H1 (cell line): ENCODE measurements at regions not wholly inside any gene's neighbourhood (a gene's known extent, or its start where the extent isn't known, plus 50 kb on each side); places are given as distances from the start of the nearest gene placed in this dataset.
"Not testable (repeated sequence)": the region's sequence is repeated elsewhere in the genome, so short reads cannot be mapped to it uniquely, and the experiment has no call there.

Experiments
- CTCF ChIA-PET: fragments of 300-600 bp; sonication (Branson Sonifier 250); formaldehyde crosslinking; loops from one replicate; lab custom pipeline; 2021; ENCODE audit not compliant: partially characterized antibody; lab: Charles Lee
- POLR2A ChIA-PET: fragments of 300-600 bp; sonication (Branson Sonifier 250); formaldehyde crosslinking; loops from one replicate; lab custom pipeline; 2021; ENCODE audit warnings: inconsistent platforms; ENCODE audit not compliant: partially characterized antibody; lab: Charles Lee
- DNase-seq, 2 experiments: peaks; one replicate each; pipeline versions ENCODE4 v3.0.0 to v3.0.0-alpha.2; 2010 to 2022; ENCODE audit warnings: low spot score in 2 of 2, low read depth in 1 of 2, mixed read lengths in 1 of 2
- FAIRE-seq: peaks from 2 replicates; lab custom pipeline; 2011; peaks lifted over from hg19 to GRCh38; lab: Jason Lieb, UNC
- H2AFZ ChIP-seq: 2 replicates; pipeline ENCODE4 v1.8.1; 2012; ENCODE audit warnings: low read length, inconsistent platforms
- H2AK5ac ChIP-seq: 2 replicates; pipeline ENCODE4 v1.6.1; 2013; ENCODE audit warnings: low read depth, low read length
- H2BK120ac ChIP-seq: replicated peaks from 2 replicates; pipeline ENCODE3; 2013; ENCODE audit warnings: low read depth, low read length, inconsistent platforms
- H2BK12ac ChIP-seq: 2 replicates; pipeline ENCODE4 v1.6.1; 2013; ENCODE audit warnings: low read depth, low read length
- H2BK15ac ChIP-seq: 2 replicates; pipeline ENCODE4 v1.6.1; 2013; ENCODE audit warnings: low read length
- H2BK20ac ChIP-seq: 2 replicates; pipeline ENCODE4 v1.6.1; 2013; ENCODE audit warnings: low read length
- H2BK5ac ChIP-seq: 2 replicates; pipeline ENCODE4 v1.6.1; 2013; ENCODE audit warnings: low read depth, low read length
- H3K14ac ChIP-seq: 2 replicates; pipeline ENCODE4 v1.6.1; 2013; ENCODE audit warnings: inconsistent platforms; ENCODE audit not compliant: insufficient read length
- H3K18ac ChIP-seq: 2 replicates; pipeline ENCODE4 v1.6.1; 2013; ENCODE audit warnings: low read length; ENCODE audit errors: extremely low read depth
- H3K23ac ChIP-seq: 2 replicates; pipeline ENCODE4 v1.6.1; 2013; ENCODE audit warnings: inconsistent platforms; ENCODE audit not compliant: insufficient read length
- H3K23me2 ChIP-seq: 2 replicates; pipeline ENCODE4 v1.6.1; 2013; ENCODE audit warnings: low read depth, low read length
- H3K27ac ChIP-seq: 2 replicates; pipeline ENCODE4 v1.6.1; 2011; ENCODE audit warnings: low read depth, low read length, inconsistent platforms
- H3K27me3 ChIP-seq, 4 experiments: replicated peaks in 1 of 4; 1 replicate in 1 of 4; 2 replicates in 3 of 4; pipeline versions ENCODE4 v1.6.1 to v1.8.1; 2011 to 2013; ENCODE audit warnings: low read length in 3 of 4, mild to moderate bottlenecking in 3 of 4, inconsistent platforms in 2 of 4, mixed read lengths in 2 of 4, moderate library complexity in 1 of 4; ENCODE audit not compliant: control insufficient read depth in 3 of 4, insufficient read depth in 3 of 4; ENCODE audit errors: extremely low read depth in 1 of 4
- H3K36me3 ChIP-seq, 4 experiments: 2 replicates each; pipeline versions ENCODE4 v1.6.1 to v1.8.1; 2011 to 2013; ENCODE audit warnings: mild to moderate bottlenecking in 4 of 4, low read length in 3 of 4, moderate library complexity in 2 of 4, control low read depth in 1 of 4, inconsistent platforms in 1 of 4; ENCODE audit not compliant: insufficient read depth in 4 of 4, control insufficient read depth in 2 of 4
- H3K4ac ChIP-seq: replicated peaks from 2 replicates; pipeline ENCODE3; 2013; ENCODE audit warnings: low read length, low read depth, mixed read lengths, inconsistent platforms; ENCODE audit not compliant: insufficient read length
- H3K4me1 ChIP-seq, 4 experiments: replicated peaks in 1 of 4; 1 replicate in 1 of 4; 2 replicates in 3 of 4; pipeline versions ENCODE4 v1.6.1 to v1.8.1; 2011 to 2013; ENCODE audit warnings: low read length in 3 of 4, inconsistent platforms in 2 of 4, mixed read lengths in 1 of 4; ENCODE audit not compliant: insufficient read depth in 4 of 4, control insufficient read depth in 3 of 4
- H3K4me2 ChIP-seq, 2 experiments: 2 replicates each; pipeline versions ENCODE4 v1.6.1 to v1.8.1; 2011 to 2013; ENCODE audit warnings: low read depth in 2 of 2, low read length in 2 of 2, control low read depth in 1 of 2, inconsistent platforms in 1 of 2, mild to moderate bottlenecking in 1 of 2; ENCODE audit not compliant: insufficient read depth in 1 of 2
- H3K4me3 ChIP-seq, 4 experiments: fragments of 200-600, 300-600 bp in 1 of 4; sonication (generic), shearing (Covaris generic), sonication (Bioruptor Twin) in 1 of 4; 2 replicates each; pipeline versions ENCODE4 v1.5.1 to v1.8.1; 2011 to 2016; ENCODE audit warnings: low read length in 4 of 4, low read depth in 3 of 4, control low read depth in 2 of 4, inconsistent platforms in 2 of 4, mild to moderate bottlenecking in 2 of 4, mixed read lengths in 1 of 4, moderate library complexity in 1 of 4; ENCODE audit not compliant: insufficient read depth in 2 of 4; ENCODE audit errors: extremely low read depth in 1 of 4
- H3K56ac ChIP-seq: replicated peaks from 2 replicates; pipeline ENCODE3; 2013; ENCODE audit warnings: low read depth, mild to moderate bottlenecking, mixed read lengths, low read length, inconsistent platforms; ENCODE audit not compliant: insufficient read length
- H3K79me1 ChIP-seq: 2 replicates; pipeline ENCODE4 v1.6.1; 2013; ENCODE audit warnings: low read depth, low read length, control low read depth
- H3K79me2 ChIP-seq, 2 experiments: 2 replicates each; pipeline versions ENCODE4 v1.6.1 to v1.8.1; 2012 to 2013; ENCODE audit warnings: low read length in 2 of 2, mild to moderate bottlenecking in 2 of 2, inconsistent platforms in 1 of 2; ENCODE audit not compliant: insufficient read depth in 2 of 2, control insufficient read depth in 1 of 2
- H3K9ac ChIP-seq, 4 experiments: replicated peaks in 1 of 4; 1 replicate in 1 of 4; 2 replicates in 3 of 4; pipeline versions ENCODE4 v1.6.1 to v1.8.1; 2011 to 2013; ENCODE audit warnings: low read depth in 3 of 4, low read length in 3 of 4, control low read depth in 2 of 4, mild to moderate bottlenecking in 2 of 4, moderate library complexity in 2 of 4, inconsistent platforms in 1 of 4; ENCODE audit errors: extremely low read depth in 1 of 4
- H3K9me3 ChIP-seq, 2 experiments: 2 replicates each; pipeline versions ENCODE4 v1.6.1 to v1.8.1; 2012 to 2013; ENCODE audit warnings: mild to moderate bottlenecking in 2 of 2, moderate library complexity in 2 of 2, control low read depth in 1 of 2, inconsistent platforms in 1 of 2, low read depth in 1 of 2, low read length in 1 of 2, mixed read lengths in 1 of 2; ENCODE audit not compliant: insufficient read depth in 2 of 2
- H4K20me1 ChIP-seq, 2 experiments: replicated peaks in 1 of 2; 2 replicates each; pipeline versions ENCODE3 to v1.8.1; 2011 to 2013; ENCODE audit warnings: inconsistent platforms in 2 of 2, low read length in 2 of 2, mild to moderate bottlenecking in 1 of 2; ENCODE audit not compliant: insufficient read depth in 2 of 2, control insufficient read depth in 1 of 2
- H4K5ac ChIP-seq: 2 replicates; pipeline ENCODE4 v1.6.1; 2013; ENCODE audit warnings: low read length, low read depth, mixed read lengths, inconsistent platforms; ENCODE audit not compliant: insufficient read length
- H4K8ac ChIP-seq: 2 replicates; pipeline ENCODE4 v1.8.0; 2013; ENCODE audit warnings: mild to moderate bottlenecking, moderate library complexity, low read length, inconsistent platforms; ENCODE audit not compliant: insufficient read depth; ENCODE audit errors: extremely low read depth
- H4K91ac ChIP-seq: replicated peaks from 2 replicates; pipeline ENCODE3; 2013; ENCODE audit warnings: low read length, mixed read lengths, inconsistent platforms; ENCODE audit not compliant: insufficient read length
- WGBS, 2 experiments: shearing (Covaris generic) in 1 of 2; methylation state at CpG; one replicate each; pipeline versions ENCODE4 v1.1.6 to v1.1.7; 2013 to 2015; ENCODE audit warnings: low lambda C conversion rate in 2 of 2, mixed read lengths in 2 of 2, inconsistent platforms in 1 of 2, low coverage in 1 of 2, missing lambda C conversion rate in 1 of 2; ENCODE audit not compliant: insufficient replicate concordance in 2 of 2, insufficient coverage in 1 of 2, insufficient read length in 1 of 2; ENCODE audit errors: extremely low coverage in 1 of 2, missing lambda C conversion rate in 1 of 2; 5-methylcytosine and 5-hydroxymethylcytosine counted together

- H3K56ac ChIP-seq, H3K23ac ChIP-seq, CTCF ChIA-PET, H3K23me2 ChIP-seq, H4K20me1 ChIP-seq, H3K79me1 ChIP-seq, FAIRE-seq, H2BK120ac ChIP-seq, H4K91ac ChIP-seq, H3K9me3 ChIP-seq, DNase-seq, H3K4ac ChIP-seq, H3K79me2 ChIP-seq, H2BK12ac ChIP-seq, H4K8ac ChIP-seq, POLR2A ChIA-PET, H2BK20ac ChIP-seq, H3K4me3 ChIP-seq, H3K27me3 ChIP-seq, H3K4me2 ChIP-seq, H3K9ac ChIP-seq, H3K18ac ChIP-seq, H4K5ac ChIP-seq, H2BK15ac ChIP-seq, H2AFZ ChIP-seq, H3K4me1 ChIP-seq, H3K14ac ChIP-seq, H3K27ac ChIP-seq, H2BK5ac ChIP-seq, H2AK5ac ChIP-seq, H3K36me3 ChIP-seq: not testable (repeated sequence)
- WGBS, 2 experiments: no CpG with 5 or more reads among the region's 3 CpGs
Observed at GRCh38 chr9:41367301-41367700, 178.2 kb upstream of the ZNG1F start.

- H4K8ac ChIP-seq, H3K9ac ChIP-seq, H3K23me2 ChIP-seq, H3K56ac ChIP-seq, H2AK5ac ChIP-seq, H3K4me2 ChIP-seq, FAIRE-seq, H4K91ac ChIP-seq, H2BK12ac ChIP-seq, CTCF ChIA-PET, H3K14ac ChIP-seq, H2BK15ac ChIP-seq, H3K79me2 ChIP-seq, H3K4me3 ChIP-seq, POLR2A ChIA-PET, H3K36me3 ChIP-seq, H3K79me1 ChIP-seq, H3K27ac ChIP-seq, H4K5ac ChIP-seq, H4K20me1 ChIP-seq, H3K27me3 ChIP-seq, H2BK5ac ChIP-seq, H3K4me1 ChIP-seq, H3K4ac ChIP-seq, H3K23ac ChIP-seq, H2BK20ac ChIP-seq, H2AFZ ChIP-seq, DNase-seq, H3K18ac ChIP-seq, H2BK120ac ChIP-seq: not testable (repeated sequence)
- WGBS, 2 experiments: 100% methylated on average over 1 of the region's 1 CpG; no CpG with 5 or more reads in 1 of the 2 experiments
- peaks cover 0 to 13% of the 10 kb centered on the region in 2 experiments; a peak in 1 of 4 replicates for H3K9me3 ChIP-seq
Observed at GRCh38 chr9:41361790-41362189, 172.7 kb upstream of the ZNG1F start.
